K562 (cell line): ENCODE measurements at regions not wholly inside any gene's neighbourhood (a gene's known extent, or its start where the extent isn't known, plus 50 kb on each side); places are given as distances from the start of the nearest gene placed in this dataset.
"Not testable (repeated sequence)": the region's sequence is repeated elsewhere in the genome, so short reads cannot be mapped to it uniquely, and the experiment has no call there.

Experiments used
- ATAC-seq: fragments of 200-7000 bp; cut with Tn5 transposase; 3 replicates; pipeline ENCODE4 v1.9.1; 2020; ENCODE audit warnings: moderate library complexity
- BruUV-seq: library from RNA; stranded (reverse); fragments of 400-500 nt; replicated peaks from 2 replicates; lab custom pipeline; 2021; lab: Mats Ljungman, UMichigan
- CTCF ChIA-PET: fragments of 300-600 bp; formaldehyde crosslinking; extraction: SDS; loops from one replicate; lab custom pipeline; 2021; ENCODE audit warnings: low intra/inter-chr PET ratio; lab: Yijun Ruan, JAX
- POLR2A ChIA-PET: fragments of 300-600, 350-650 bp; sonication (Branson Sonifier 250); formaldehyde crosslinking; extraction: SDS; loops from one replicate; lab custom pipeline; 2021; ENCODE audit warnings: antibody characterized with exemption, inconsistent platforms; lab: Yijun Ruan, JAX
- DNase-seq, 4 experiments: peaks; one replicate each; pipeline versions ENCODE4 v3.0.0 to v3.0.0-alpha.2; 2011 to 2018; ENCODE audit warnings: low spot score in 3 of 4, mixed read lengths in 3 of 4; ENCODE audit errors: extremely low read depth in 1 of 4
- FAIRE-seq: peaks from 2 replicates; lab custom pipeline; 2011; peaks lifted over from hg19 to GRCh38; lab: Jason Lieb, UNC
- H2AFZ ChIP-seq: 2 replicates; pipeline ENCODE4 v1.6.0; 2011; ENCODE audit warnings: low read depth, low read length, control low read depth, inconsistent platforms
- H3K27ac ChIP-seq: fragments of 200-600 bp; 3 replicates; pipeline ENCODE4 v1.8.0; 2011; ENCODE audit warnings: low read depth, mild to moderate bottlenecking, control low read depth, inconsistent platforms, low read length, moderate library complexity, mixed read lengths; ENCODE audit errors: extremely low read depth
- H3K27me3 ChIP-seq, 2 experiments: fragments of 300-600 bp in 1 of 2; 2 replicates in 1 of 2; 3 replicates in 1 of 2; pipeline versions ENCODE4 v1.6.0 to v1.8.0; 2011; ENCODE audit warnings: inconsistent platforms in 2 of 2, low read length in 2 of 2, mild to moderate bottlenecking in 1 of 2, mixed read lengths in 1 of 2, moderate library complexity in 1 of 2; ENCODE audit not compliant: control insufficient read depth in 2 of 2, insufficient read depth in 2 of 2
- H3K36me3 ChIP-seq: fragments of 300-600 bp; 3 replicates; pipeline ENCODE4 v1.8.0; 2011; ENCODE audit warnings: mild to moderate bottlenecking, low read length, inconsistent platforms; ENCODE audit not compliant: control insufficient read depth, insufficient read depth
- H3K4me1 ChIP-seq, 2 experiments: fragments of 200-600 bp in 1 of 2; replicated peaks in 1 of 2; 2 replicates in 1 of 2; 3 replicates in 1 of 2; pipeline versions ENCODE4 v1.5.1 to v1.8.0; 2011; ENCODE audit warnings: inconsistent platforms in 2 of 2, low read length in 2 of 2, mild to moderate bottlenecking in 1 of 2, mixed read lengths in 1 of 2, moderate library complexity in 1 of 2; ENCODE audit not compliant: control insufficient read depth in 2 of 2, insufficient read depth in 2 of 2
- H3K4me2 ChIP-seq: 2 replicates; pipeline ENCODE4 v1.6.1; 2011; ENCODE audit warnings: low read length, control low read depth, inconsistent platforms, mixed read lengths; ENCODE audit not compliant: insufficient read depth
- H3K4me3 ChIP-seq: fragments of 200-600 bp; sonication (generic), shearing (Covaris generic); 2 replicates; pipeline ENCODE4 v1.5.1; 2016; ENCODE audit warnings: control low read depth, inconsistent platforms
- H3K79me2 ChIP-seq: fragments of 200-600 bp; 3 replicates; pipeline ENCODE4 v1.8.0; 2011; ENCODE audit warnings: low read length, inconsistent platforms; ENCODE audit not compliant: control insufficient read depth, insufficient read depth
- H3K9ac ChIP-seq, 2 experiments: 2 replicates each; pipeline versions ENCODE4 v1.6.0 to v1.6.1; 2011; ENCODE audit warnings: low read depth in 2 of 2, low read length in 2 of 2, control low read depth in 1 of 2, inconsistent platforms in 1 of 2, mild to moderate bottlenecking in 1 of 2, mixed read lengths in 1 of 2; ENCODE audit not compliant: insufficient read depth in 1 of 2
- H3K9me1 ChIP-seq: one replicate; pipeline ENCODE4 v1.6.0; 2011; ENCODE audit warnings: inconsistent platforms, mild to moderate bottlenecking, low read length, moderate library complexity; ENCODE audit not compliant: control insufficient read depth, insufficient read depth
- H3K9me3 ChIP-seq: replicated peaks from 2 replicates; pipeline ENCODE4 v1.5.1; 2011; ENCODE audit warnings: low read depth, low read length, inconsistent platforms; ENCODE audit not compliant: control insufficient read depth, insufficient read depth
- H4K20me1 ChIP-seq: replicated peaks from 2 replicates; pipeline ENCODE4 v1.6.1; 2011; ENCODE audit warnings: low read length, inconsistent platforms, mixed read lengths; ENCODE audit not compliant: control insufficient read depth, insufficient read depth
- AFF4 ChIP-seq: sonication (generic); formaldehyde crosslinking; IDR thresholded peaks from 2 replicates; pipeline ENCODE4 v1.8.0; 2023; ENCODE audit warnings: mild to moderate bottlenecking, missing genetic modification reagents
- CTCFL ChIP-seq: IDR thresholded peaks from 2 replicates; pipeline ENCODE4 v1.6.1; 2011; ENCODE audit warnings: borderline replicate concordance, low read depth, mild to moderate bottlenecking, moderate library complexity, low read length; ENCODE audit not compliant: insufficient read depth, poor library complexity, severe bottlenecking
- DLX4 ChIP-seq: fragments of 250-450 bp; sonication (Bioruptor Pico); IDR thresholded peaks from 2 replicates; pipeline ENCODE4 v1.6.1; 2021; ENCODE audit warnings: mild to moderate bottlenecking
- MIER1 ChIP-seq: fragments of 450-650 bp; IDR thresholded peaks from 2 replicates; pipeline ENCODE4 v1.6.1; 2016; ENCODE audit warnings: antibody characterized with exemption, mild to moderate bottlenecking, low read depth
- RCOR1 ChIP-seq, 2 experiments: IDR thresholded peaks; 2 replicates each; pipeline ENCODE4 v1.6.1; 2012; ENCODE audit warnings: low read depth in 2 of 2, low read length in 2 of 2, borderline replicate concordance in 1 of 2, improper control_type of control experiment in 1 of 2
- SMARCC2 ChIP-seq: fragments of 450-650 bp; IDR thresholded peaks from 2 replicates; pipeline ENCODE4 v1.6.1; 2017; ENCODE audit warnings: antibody characterized with exemption, moderate library complexity, mild to moderate bottlenecking, low read depth
- ZNF280A ChIP-seq: fragments of 450-650 bp; IDR thresholded peaks from 2 replicates; pipeline ENCODE4 v1.6.1; 2018; ENCODE audit warnings: mild to moderate bottlenecking, low read depth; ENCODE audit not compliant: partially characterized antibody
- ZNF354B ChIP-seq: fragments of 250-450 bp; sonication (Bioruptor Pico); IDR thresholded peaks from 2 replicates; pipeline ENCODE4 v1.4.0; 2020
- WGBS: fragments of 100-300 bp; shearing (Covaris generic); methylation state at CpG from one replicate; pipeline ENCODE4 v1.1.6; 2016; ENCODE audit warnings: low coverage, mixed read lengths; ENCODE audit not compliant: insufficient coverage; ENCODE audit errors: missing lambda C conversion rate; 5-methylcytosine and 5-hydroxymethylcytosine counted together
- in situ Hi-C: fragments of 300-500 bp; cut with MboI; formaldehyde crosslinking; loops from 4 replicates; pipeline ENCODE4 v1.15.0; 2018; ENCODE audit warnings: inconsistent platforms, mixed read lengths
- intact Hi-C: fragments of 100-400 bp; cut with micrococcal nuclease; formaldehyde crosslinking; loops from 2 replicates; pipeline ENCODE4 v1.14.2; 2022

DNA sequence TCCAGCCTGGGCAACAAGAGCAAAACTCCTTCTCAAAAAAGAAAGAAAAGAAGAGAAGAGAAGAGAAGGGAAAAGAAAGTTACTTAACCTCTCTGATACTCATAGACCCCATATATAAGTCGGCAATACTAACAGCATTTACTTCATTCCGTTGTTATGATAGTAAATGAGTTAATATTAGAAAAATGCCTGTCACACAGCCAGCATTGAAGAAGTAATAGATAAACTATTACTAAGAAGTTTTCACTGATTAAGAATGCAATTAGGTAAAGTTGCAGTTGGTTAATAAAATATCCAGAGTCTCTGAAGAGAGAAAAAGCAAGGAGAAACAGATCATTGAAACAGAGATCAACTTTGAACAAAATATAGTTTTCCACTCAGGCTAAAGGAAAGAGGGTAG lies 161.3 kb upstream of the UBE2E3 start (continued):
- TF ChIP-seq ZNF354B (CRISPR knock-in tag): no peak
- no peak for TF ChIP-seq CTCFL
- TF ChIP-seq ZNF280A: no peak
- no peak for TF ChIP-seq SMARCC2
- no peak for TF ChIP-seq MIER1
- TF ChIP-seq DLX4 (CRISPR knock-in tag): no peak
- TF ChIP-seq RCOR1 (IDR thresholded peaks at IDR 0.05; ENCODE audit: borderline replicate concordance in 1 of 2, low read depth in 2 of 2, low read length in 2 of 2): no peak
- TF ChIP-seq AFF4 (CRISPR knock-in tag): no peak
- TF ChIP-seq, all 486 proteins: peak for 0

DNA sequence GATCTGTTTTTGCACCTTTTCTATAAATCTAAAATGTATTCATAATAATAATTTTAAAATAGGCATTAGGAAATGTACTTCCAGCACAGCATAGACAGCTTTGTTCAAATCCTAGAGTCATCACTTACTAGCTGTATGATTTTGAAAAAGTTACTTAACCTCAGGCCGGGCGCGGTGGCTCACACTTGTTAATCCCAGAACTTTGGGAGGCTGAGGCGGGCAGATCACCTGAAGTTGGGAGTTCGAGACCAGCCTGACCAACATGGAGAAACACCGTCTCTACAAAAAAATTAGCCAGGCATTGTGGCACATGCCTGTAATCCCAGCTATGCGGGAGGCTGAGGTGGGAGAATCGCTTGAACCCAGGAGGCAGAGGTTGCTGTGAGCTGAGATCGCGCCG lies 161.7 kb upstream of the UBE2E3 start:
- H3K79me2 ChIP-seq, BruUV-seq, H3K9me3 ChIP-seq, CTCF ChIA-PET, H2AFZ ChIP-seq, H4K20me1 ChIP-seq, FAIRE-seq, H3K4me2 ChIP-seq, ATAC-seq, H3K9me1 ChIP-seq, DNase-seq, H3K36me3 ChIP-seq, in situ Hi-C loops, H3K27me3 ChIP-seq, H3K4me3 ChIP-seq, intact Hi-C loops, H3K27ac ChIP-seq, H3K4me1 ChIP-seq, H3K9ac ChIP-seq: not testable (repeated sequence)
- POLR2A ChIA-PET: interaction anchor here (0.6 kb wide), 1 partner anchor 114 kb away, joined by 3 read pairs; no protein-coding TSS in a partner anchor
- 12% methylated on average over 9 of the region's 11 CpGs for WGBS
